Umbilical cord (tissue), 1 donor: ENCODE measurements at regions not wholly inside any gene's neighbourhood (a gene's known extent, or its start where the extent isn't known, plus 50 kb on each side); places are given as distances from the start of the nearest gene placed in this dataset.

Source experiments
- DNase-seq: peaks from one replicate; pipeline ENCODE4 v3.0.0-alpha.2; 2015; ENCODE audit warnings: low spot score

GRCh38 chr1:22264464-22265341, 121.8 kb upstream of the WNT4 start:
- no peak for DNase-seq

DNA sequence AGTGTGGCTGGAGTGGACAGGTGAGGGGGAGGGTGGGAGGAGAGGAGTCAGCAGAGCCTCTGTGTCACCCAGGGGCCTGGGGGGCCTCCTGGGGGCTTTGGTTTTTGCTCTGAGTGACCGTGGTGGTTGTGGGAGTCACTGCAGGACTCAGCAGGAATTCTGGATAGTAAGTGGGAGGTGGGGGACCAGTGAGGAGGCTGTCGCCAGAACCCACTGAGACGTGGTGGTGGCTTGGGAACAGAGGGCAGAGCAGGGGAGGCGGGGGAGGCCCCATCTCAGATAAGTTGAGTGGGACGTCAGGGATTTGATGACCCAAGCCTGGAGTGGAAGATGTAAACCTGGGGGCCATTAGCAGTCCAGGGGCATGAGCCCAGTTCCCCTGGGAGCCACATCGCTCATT, 123.2 kb upstream of the WNT4 start:
- DNase-seq, result no peak

GRCh38 chr1:22267413-22268175, 124.7 kb upstream of the WNT4 start:
- no peak for DNase-seq

GRCh38 chr1:22268327-22268726, 125.4 kb upstream of the WNT4 start:
- DNase-seq, result no peak

DNA sequence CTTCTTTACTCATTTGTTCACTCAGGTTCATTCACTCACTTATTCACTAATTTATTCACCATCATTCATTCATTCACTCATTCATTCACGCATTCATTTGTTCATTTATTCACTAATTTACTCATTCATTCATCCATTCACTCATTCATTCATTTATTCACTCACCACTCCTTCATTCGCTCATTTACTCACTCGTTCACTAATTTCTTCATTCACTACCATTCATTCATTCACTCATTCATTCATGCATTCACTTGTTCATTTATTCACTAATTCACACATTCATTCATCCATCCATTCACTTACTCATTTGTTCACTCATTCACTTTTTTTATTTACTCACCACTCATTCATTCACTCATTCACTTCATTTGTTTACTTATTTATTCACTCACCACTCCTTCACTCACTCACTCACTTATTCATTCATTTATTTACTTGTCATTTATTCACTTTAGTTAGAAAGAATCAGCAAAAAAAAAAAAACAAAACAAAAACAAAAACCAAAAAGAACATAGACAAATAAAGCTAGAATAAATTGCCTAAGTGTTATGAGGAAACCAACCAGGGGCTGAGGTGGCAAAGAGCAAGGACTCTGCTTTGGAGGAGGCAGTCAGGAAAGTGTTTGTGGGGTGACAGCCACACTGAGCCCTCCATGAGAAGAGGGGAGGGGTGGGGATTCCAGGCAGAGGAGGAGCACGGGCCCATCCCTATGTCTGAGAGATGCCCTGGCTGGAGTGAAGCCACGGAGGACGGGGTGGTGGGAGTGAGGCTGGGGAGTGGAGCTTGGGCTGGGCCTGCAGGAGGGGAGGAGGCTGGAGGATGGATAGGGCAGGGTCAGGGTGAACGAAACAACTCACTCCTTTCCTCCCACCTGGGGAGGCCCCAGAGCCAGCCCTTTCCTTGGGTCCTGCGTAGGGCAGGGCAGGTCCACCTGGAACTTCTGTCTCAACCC, 129.2 kb upstream of the WNT4 start:
- no peak for DNase-seq

- no peak for DNase-seq
These were observed 131.1 kb upstream of the WNT4 start for GRCh38 chr1:22273686-22274681.

GRCh38 chr1:22275167-22275566, 132.3 kb upstream of the WNT4 start:
- DNase-seq, result peak; percentile 66

DNA sequence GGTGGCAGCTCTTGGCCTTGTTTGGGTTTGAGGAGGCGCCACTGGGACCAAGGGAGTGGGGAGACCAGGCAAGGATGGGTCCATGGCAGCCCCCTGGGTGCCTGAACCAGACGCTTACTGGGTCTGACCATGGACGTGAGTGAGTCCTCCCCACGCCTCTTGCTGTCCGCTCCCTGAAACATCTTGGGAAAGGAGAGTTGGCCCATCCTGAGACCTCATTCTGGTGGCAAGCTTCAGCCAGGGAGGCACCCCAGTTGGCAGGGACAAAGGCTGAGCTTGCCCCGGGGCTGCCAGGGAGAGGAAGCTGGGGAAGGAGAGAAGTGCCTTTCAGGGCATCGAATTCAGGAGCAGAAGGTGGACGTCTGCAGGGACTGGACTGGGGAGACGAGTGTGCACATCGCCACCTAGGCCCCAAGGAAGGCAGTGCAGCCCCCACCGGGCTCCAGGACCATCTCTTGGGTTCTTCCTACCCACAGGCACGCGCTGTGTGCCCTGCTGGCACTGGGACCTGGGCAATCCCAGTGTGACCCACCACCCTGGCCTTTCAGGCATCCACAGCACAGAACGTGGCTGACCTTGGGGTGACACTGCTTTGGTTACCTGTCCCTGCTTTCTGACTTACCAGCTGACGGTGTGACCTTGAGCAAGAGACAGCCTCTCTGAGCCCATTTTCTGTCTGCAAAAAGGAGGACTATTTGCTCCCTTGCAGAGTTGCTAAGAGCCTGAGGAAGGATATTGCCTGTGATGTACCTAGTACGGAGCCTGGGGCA, 132.9 kb upstream of the WNT4 start:
- peak; percentile 56 for DNase-seq

DNA sequence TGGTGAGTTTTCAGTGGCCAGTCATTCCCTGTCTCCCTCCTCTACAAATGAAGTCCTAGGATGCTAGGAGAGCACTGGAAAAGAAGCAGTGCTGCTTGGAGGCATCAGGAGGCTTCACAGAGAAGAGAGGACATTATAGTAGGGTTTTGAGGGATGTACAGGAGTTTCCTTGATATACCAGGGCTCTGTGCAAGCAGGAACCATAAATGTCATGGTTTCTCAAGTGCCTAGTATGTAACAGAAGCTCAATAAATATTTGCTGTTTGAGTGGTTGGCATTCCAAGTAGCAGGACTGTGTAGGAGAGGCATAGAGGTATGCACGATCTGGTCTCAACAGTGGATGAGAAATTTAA, 133.5 kb upstream of the WNT4 start:
- DNase-seq, result no peak

DNA sequence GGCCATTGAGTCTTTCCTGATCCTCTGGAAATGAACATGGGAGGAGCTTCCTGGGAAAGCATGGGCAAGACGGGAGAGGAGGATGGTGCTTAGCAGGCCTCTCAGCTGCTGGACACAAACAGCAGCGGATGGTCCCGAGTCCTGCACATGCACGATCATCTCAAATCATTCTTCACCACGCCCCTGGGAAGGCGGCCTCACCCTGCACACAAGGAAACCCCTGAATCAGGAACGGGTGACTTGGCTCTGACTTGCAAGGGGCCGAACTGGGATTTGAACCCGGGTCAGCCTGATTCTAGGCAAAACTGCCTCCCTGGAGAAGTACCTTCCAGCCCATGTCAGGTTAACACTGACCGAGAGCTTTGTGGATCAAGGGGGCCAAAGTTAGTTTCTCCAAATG, 134.8 kb upstream of the WNT4 start:
- DNase-seq, result no peak

DNA sequence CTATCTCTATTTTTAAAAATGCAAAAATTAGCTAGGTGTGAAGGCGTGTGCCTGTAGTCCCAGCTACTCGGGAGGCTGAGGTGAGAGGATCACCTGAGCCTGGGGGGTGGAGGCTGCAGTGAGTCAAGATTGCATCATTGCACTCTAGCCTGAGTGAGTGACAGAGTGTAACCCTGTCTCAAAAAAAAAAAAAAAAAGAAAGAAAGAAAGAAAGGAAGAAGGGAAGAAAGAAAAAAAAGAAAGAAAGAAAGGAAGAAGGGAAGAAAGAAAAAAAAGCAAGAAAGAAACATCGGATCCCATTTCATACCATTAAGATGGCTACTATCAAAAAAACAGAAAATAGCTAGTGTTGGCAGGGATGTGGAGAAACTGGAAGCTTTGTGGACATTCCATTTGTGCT, 136.8 kb upstream of the WNT4 start:
- DNase-seq, result no peak

- no peak for DNase-seq
These were observed 137.6 kb upstream of the WNT4 start for GRCh38 chr1:22280526-22280925.

DNA sequence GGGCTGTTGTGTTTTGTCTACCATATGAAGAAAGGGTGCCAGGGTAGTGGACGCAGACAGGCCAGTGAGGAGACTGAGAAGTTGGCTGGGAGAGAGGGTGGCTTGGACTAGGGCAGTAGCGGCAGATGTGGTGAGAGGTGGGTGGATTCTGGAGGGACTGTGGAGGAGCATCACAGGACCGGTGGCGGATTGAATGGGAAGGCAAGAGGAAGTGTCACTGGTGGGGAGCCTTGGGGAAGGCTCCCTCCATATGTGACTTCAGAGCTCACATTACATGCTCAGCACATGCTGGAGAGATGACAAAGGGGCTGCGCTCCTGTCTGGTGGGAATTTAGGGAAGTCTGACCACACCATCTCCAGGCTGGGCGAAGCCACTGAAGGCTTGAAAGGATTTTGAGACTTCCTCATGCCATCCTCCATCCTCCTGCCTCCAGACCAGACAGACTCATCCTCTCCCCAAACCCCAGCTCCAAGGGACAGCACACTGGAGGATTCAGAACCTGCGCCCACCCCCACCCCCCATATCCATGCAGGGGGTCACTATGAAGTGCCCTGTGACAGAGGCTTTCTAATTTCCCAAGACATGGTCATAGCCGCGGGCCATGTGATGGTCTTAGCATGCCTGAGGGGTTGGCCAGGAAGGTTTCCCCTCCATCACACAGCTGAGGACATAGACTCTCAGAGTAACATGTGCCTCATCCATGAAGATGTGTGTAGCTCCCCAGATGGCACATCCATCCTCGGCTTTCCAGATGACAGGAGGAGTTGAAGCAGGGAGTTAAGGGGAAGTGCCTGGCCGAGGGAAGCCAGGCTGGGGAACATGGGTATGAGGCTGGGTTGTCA, 138.8 kb upstream of the WNT4 start:
- DNase-seq, result no peak

DNA sequence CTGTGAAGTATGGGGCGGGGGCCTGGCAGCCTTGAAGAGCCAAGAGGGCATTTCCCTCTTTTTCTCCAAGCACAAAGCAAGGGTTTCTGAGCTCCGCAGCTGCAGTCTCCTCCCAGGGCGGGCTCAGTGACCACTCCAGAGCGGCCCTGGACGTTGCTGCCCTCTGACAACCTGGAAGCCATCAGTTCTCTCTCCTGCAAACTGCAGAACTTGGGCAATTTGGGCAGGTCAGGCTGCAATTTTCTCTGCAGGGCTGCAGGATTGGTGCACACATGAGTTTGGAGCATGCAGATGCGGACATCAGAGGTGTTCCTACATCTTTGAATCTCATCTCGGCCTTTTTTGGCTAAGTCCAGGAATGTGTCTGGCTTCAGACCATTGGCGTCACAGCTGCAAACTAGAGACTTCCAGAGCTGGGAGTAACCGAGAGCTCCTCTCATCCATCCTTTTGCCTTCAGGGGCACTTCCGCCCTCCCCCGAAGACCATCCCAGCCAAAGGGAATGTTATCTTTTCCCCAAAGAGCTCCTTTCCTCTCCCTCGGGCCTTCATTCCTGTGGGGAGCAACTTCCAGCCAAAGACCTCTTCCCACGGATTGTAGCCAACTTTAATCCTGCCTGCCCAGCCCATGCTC, 139.6 kb upstream of the WNT4 start:
- DNase-seq, result no peak

- DNase-seq, result no peak
These were observed 140.7 kb upstream of the WNT4 start for GRCh38 chr1:22283596-22283995.

DNA sequence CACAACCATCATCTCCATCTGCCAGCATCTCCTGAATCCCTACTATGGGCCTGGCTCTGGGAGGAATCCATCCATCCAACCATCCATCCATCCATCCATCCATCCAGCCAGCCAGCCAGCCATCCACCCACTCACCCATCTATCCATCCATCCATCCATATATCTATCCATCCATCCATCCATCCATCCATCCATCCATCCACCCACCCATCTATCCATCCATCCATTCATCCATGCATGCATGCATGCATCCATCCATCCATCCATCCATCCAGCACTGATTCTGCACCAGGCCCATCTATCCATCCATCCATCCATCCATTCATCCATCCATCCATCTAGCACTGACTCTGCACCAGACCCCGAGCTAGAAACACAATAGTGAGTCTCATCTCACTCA, 141.3 kb upstream of the WNT4 start:
- DNase-seq, result no peak

DNA sequence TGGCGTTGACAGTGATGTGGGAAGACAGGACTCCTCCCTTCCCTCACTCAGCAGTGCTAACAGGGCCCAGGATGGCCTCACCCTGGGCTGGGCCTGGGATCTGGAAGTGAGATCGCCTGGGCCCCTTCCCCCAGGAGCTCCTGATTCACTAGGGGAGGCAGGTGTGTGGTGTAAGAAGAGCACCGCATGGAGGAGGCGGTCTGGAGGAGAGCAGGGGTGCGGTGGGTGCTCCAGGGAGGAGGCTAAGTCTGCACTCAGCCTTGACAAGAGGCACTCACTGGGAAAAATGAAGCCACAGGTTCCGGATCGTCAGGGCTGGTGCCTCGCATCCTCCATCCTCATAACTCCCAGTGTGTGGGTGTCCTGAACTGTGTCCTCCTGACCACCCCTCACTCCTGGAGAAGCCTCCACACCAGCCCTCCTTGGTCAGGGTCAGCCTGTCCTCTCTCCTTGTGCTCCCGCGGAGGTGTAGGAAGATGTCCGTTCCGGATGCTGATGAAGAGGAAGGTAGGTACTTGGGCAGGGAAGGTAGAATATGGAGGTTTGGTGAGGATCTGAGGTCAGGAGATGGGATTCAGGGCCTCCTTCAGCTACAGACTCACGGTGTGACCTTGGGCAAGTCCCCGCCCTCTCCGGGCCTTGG, 142.1 kb upstream of the WNT4 start:
- DNase-seq, result no peak
